ENCODE measurements at regions not wholly inside any gene's neighbourhood (a gene's known extent, or its start where the extent isn't known, plus 50 kb on each side); places are given as distances from the start of the nearest gene placed in this dataset.

DNA sequence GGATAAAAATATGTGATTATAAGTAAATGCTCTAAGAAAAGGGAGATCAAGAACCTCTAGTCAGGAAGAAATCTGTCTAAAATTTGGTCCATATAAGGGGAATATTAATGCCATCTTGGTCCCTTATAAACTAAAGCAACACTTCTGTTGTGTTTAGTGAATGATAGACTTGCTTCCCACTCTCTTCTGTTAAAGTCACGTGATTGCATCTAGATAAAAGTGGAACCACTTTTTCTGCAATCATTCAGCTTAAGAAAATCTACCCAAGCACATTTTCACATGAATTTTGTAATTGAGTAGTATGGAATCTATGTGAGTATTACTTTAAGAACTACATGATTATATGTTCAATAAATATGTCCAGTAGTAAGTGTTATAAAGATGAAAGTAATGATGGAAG is 782.9 kb upstream of the MIR17HG start:
- TF ChIP-seq POLR2AphosphoS5 (IDR thresholded peaks at IDR 0.05; ENCODE audit: borderline replicate concordance, low read depth, low read length) (no peak), EZH2 (IDR thresholded peaks at IDR 0.05) (no peak)
